Lower leg skin (tissue), 4 donors: ENCODE measurements at regions not wholly inside any gene's neighbourhood (a gene's known extent, or its start where the extent isn't known, plus 50 kb on each side); places are given as distances from the start of the nearest gene placed in this dataset.

ENCODE experiments used
- DNase-seq, 2 donors: peaks; one replicate each; pipeline ENCODE4 v3.0.0-alpha.2; 2019; ENCODE audit warnings: low spot score in 2 of 2
- H3K4me3 ChIP-seq: fragments of 200-600 bp; sonication (generic); 2 replicates; pipeline ENCODE4 v1.5.1; 2017; ENCODE audit warnings: mild to moderate bottlenecking, low read depth; ENCODE audit not compliant: poor library complexity, severe bottlenecking
- POLR2A ChIP-seq, 2 donors: fragments of 450-650 bp; IDR thresholded peaks; one replicate each; pipeline ENCODE4 v1.6.1; 2016 to 2017; ENCODE audit warnings: antibody characterized with exemption in 2 of 2, mild to moderate bottlenecking in 1 of 2, moderate library complexity in 1 of 2
- WGBS, 2 donors: methylation state at CpG; one replicate each; pipeline ENCODE4 v1.1.5; 2018; 5-methylcytosine and 5-hydroxymethylcytosine counted together
- intact Hi-C: fragments of 100-400 bp; cut with DNase I; formaldehyde crosslinking; loops from one replicate; pipeline ENCODE4 v1.15.0; 2023; ENCODE audit warnings: low total_unique reads
- TF ChIP-seq, protein P1 (sequence below), 3 donors: fragments of 450-650 bp; IDR thresholded peaks; one replicate each; pipeline ENCODE4 v1.5.1; 2016; ENCODE audit warnings: antibody characterized with exemption in 3 of 3, mild to moderate bottlenecking in 3 of 3, moderate library complexity in 2 of 3

DNA sequence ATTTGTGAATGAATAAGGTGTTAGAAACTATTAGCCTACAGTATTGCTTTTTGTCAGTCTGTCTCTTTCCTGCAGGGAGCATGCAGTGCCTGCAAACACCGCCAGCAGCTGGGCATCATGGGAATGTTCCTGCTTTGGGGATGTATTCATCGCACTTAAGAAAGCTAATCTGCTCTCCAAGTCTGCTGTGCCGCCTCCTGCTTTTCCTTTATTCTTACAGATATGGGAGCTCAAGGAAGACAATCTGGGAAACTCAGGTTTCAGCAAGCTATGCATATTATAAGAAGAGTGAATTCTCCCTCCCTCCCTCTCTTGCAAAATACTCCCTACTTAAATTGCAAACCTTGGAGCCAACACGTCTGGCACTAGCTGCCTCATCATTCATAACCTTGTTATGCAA, 479.2 kb upstream of the ACVR2A start:
- intact Hi-C loops: loop anchor here (10.0 kb wide), 1 partner anchor 649 kb away; no protein-coding TSS in a partner anchor
- WGBS, 2 donors: 64 to 76% methylated on average over 4 of the region's 4 CpGs

GRCh38 chr2:147364597-147364996, 480.2 kb upstream of the ACVR2A start:
- intact Hi-C loops: loop anchor here (5.0 to 10.0 kb wide), 2 partner anchors 650 to 713 kb away; no protein-coding TSS in a partner anchor
- no peak overlapping the region for H3K4me3 ChIP-seq
- no peak for TF ChIP-seq POLR2A (IDR thresholded peaks at IDR 0.05)
- TF ChIP-seq, protein P1, sequence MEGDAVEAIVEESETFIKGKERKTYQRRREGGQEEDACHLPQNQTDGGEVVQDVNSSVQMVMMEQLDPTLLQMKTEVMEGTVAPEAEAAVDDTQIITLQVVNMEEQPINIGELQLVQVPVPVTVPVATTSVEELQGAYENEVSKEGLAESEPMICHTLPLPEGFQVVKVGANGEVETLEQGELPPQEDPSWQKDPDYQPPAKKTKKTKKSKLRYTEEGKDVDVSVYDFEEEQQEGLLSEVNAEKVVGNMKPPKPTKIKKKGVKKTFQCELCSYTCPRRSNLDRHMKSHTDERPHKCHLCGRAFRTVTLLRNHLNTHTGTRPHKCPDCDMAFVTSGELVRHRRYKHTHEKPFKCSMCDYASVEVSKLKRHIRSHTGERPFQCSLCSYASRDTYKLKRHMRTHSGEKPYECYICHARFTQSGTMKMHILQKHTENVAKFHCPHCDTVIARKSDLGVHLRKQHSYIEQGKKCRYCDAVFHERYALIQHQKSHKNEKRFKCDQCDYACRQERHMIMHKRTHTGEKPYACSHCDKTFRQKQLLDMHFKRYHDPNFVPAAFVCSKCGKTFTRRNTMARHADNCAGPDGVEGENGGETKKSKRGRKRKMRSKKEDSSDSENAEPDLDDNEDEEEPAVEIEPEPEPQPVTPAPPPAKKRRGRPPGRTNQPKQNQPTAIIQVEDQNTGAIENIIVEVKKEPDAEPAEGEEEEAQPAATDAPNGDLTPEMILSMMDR (IDR thresholded peaks at IDR 0.05): no peak
- no peak for DNase-seq
- WGBS, 2 donors: 48 to 60% methylated on average over 3 of the region's 3 CpGs

More for the DNA sequence above, 479.2 kb upstream of the ACVR2A start:
- no peak overlapping the region for H3K4me3 ChIP-seq
- DNase-seq: no peak
- TF ChIP-seq, protein P1 (IDR thresholded peaks at IDR 0.05): no peak
- TF ChIP-seq POLR2A (IDR thresholded peaks at IDR 0.05): no peak

DNA sequence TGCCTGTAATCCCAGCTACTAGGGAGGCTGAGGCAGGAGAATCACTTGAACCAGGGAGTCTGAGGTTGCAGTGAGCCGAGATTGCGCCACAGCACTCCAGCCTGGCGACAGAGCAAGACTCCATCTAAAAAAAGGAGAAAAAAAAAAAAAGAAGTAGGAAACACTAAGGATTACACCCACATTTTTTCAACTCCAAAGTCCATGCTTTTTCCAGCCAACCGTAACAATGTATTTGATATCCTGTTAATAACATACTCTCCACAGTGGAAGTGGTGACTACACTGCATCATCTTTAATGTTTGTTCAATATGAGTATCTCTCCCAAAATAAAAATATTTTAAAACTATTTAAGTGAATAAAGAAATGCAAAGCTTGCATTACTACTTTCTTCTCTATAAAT, 481.6 kb upstream of the ACVR2A start:
- TF ChIP-seq, protein P1 (IDR thresholded peaks at IDR 0.05): no peak
- no peak for TF ChIP-seq POLR2A (IDR thresholded peaks at IDR 0.05)
- no peak for DNase-seq
- intact Hi-C loops: loop anchor here (5.0 to 10.0 kb wide), 2 partner anchors 652 to 714 kb away; no protein-coding TSS in a partner anchor
- WGBS, 2 donors: 94 to 97% methylated on average over 4 of the region's 4 CpGs
- H3K4me3 ChIP-seq: no peak overlapping the region

GRCh38 chr2:147358375-147358774, 486.5 kb upstream of the ACVR2A start:
- no peak overlapping the region for H3K4me3 ChIP-seq
- intact Hi-C loops: no loop called here
- no peak for DNase-seq
- TF ChIP-seq POLR2A (IDR thresholded peaks at IDR 0.05): no peak
- TF ChIP-seq, protein P1 (IDR thresholded peaks at IDR 0.05): no peak
- WGBS, 2 donors: 59 to 67% methylated on average over 1 of the region's 1 CpG

- TF ChIP-seq, protein P1 (IDR thresholded peaks at IDR 0.05): no peak
- no peak for TF ChIP-seq POLR2A (IDR thresholded peaks at IDR 0.05)
- intact Hi-C loops: no loop called here
- WGBS, 2 donors: 66 to 67% methylated on average over 4 of the region's 4 CpGs
- no peak for DNase-seq
- H3K4me3 ChIP-seq: no peak overlapping the region
These were observed 488.7 kb upstream of the ACVR2A start for GRCh38 chr2:147356157-147356556.

- 79 to 85% methylated on average over 4 of the region's 4 CpGs for WGBS, 2 donors
- TF ChIP-seq POLR2A (IDR thresholded peaks at IDR 0.05): no peak
- TF ChIP-seq, protein P1 (IDR thresholded peaks at IDR 0.05): no peak
- intact Hi-C loops: no loop called here
- DNase-seq: no peak
- H3K4me3 ChIP-seq: no peak overlapping the region
These were observed 489.1 kb upstream of the ACVR2A start for GRCh38 chr2:147355706-147356105.
